Stimulated activated CD8-positive, alpha-beta memory T cell treated with anti-CD3 and anti-CD28 coated beads, Interleukin-4, amount 100 ng/mL, for 1 hour (primary cell): ENCODE measurements at regions not wholly inside any gene's neighbourhood (a gene's known extent, or its start where the extent isn't known, plus 50 kb on each side); places are given as distances from the start of the nearest gene placed in this dataset.
A peak's percentile ranks its signal among the peaks of the same experiment; 100 is the strongest.

Source experiments
- DNase-seq, 2 donors: peaks; one replicate each; pipeline ENCODE4 v3.0.0-alpha.2; 2020; ENCODE audit warnings: low read depth in 2 of 2, low spot score in 1 of 2

DNA sequence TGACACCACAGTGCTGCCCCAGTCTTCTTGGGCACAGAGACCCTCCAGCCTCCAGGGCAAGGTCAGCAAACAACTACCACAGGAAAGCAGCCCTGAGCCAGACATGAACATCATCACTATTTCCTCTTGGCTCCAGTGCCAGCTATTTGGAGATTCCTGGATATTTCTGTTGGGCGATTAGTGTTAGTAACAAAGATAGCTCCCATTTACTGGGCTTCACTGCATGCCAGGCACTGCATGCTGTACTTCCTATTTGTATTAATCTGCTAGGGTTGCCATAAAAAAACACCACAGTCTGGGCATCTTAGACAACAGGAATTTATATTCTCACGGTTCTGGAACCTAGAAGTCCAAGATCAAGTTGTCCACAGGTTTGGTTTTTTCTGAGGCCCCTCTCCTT, 255.1 kb upstream of the STT3B start:
- DNase-seq = no peak

DNA sequence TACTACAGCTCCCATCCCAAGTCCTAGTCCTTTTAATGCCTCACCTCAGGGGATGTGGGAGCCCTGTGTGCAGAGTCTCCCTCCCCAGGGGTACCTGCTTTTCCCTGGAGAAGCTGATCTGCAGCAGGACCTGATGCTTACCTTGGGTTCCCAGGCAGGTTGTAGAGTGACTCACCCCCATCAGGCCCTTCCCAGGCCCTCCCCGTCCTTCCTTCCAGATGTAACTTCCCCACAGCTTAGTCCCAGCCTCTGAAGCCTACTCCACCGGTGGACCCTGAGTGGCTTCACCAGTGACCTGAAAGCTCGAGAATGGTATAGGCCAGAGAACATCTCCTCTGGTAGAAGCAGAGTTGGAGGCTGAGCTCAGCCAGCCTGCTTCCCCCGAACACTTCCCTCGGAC, 254.2 kb upstream of the STT3B start:
- DNase-seq = no peak

DNA sequence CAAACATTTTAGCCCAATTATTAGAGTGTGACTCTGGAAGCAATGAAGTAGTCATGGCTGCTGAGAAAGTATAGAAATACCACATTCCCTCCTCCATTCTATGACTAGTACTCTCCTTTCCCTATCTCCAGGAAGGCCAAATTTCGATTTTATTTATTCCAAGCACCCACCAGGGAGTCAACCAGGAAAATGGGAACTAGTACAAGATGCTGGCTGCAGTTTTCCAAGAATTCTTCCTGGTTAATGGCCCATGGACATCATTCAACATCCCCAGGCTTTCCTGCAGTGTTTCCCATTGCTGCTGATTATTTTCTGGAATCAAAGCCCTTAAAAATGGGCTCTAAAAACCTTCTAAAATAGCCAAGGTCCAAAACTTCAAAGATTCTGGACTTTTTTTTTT, 247.9 kb upstream of the STT3B start:
- no peak for DNase-seq

DNA sequence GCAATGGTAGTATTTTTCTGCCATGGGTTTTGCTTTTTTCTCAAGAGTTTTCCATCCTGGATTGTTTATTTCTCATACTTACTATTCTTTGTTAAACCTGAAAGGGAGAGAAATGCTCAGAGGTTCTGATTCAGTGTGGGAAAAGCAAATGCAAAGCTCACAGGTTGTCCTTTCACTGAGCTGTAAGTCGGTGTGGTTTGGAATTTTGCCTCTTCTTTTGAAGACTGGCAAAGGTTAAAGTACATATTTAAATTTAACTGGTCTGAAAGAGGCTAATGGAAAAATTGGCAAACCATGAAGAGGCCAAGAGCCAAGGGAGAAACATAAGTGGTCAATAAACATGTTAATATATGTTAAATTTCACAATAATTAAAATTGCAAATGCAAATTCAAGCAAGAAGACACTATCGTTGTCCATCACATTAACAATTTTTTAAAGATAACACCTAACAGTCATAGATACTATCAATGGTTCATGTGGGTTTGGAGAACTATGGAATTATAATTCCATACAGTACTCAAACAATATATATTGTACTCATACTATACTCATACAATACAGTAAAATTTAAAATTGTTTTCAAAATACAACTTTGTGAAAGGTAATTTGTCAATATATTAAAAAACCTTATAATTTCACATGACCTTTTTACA, 246.8 kb upstream of the STT3B start:
- no peak for DNase-seq

DNA sequence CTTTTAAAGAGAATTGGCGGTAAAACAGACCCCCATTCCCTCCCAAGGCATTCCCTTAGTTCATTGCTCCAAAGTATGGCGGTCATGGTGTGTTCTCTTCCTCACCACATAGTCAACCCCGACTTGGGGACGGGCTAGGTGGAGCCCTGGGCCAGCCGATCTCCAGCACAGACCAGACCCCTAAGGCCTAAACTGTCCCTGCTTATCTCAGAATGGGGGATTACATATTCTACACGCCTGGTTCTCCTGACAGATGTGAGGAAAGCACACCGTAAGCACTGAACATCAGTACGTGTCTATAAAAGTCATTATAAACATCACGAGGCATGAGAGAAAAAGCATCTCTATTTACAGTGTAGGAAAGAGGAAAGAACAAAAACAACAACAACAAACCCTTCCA, 244.5 kb upstream of the STT3B start:
- DNase-seq = no peak

DNA sequence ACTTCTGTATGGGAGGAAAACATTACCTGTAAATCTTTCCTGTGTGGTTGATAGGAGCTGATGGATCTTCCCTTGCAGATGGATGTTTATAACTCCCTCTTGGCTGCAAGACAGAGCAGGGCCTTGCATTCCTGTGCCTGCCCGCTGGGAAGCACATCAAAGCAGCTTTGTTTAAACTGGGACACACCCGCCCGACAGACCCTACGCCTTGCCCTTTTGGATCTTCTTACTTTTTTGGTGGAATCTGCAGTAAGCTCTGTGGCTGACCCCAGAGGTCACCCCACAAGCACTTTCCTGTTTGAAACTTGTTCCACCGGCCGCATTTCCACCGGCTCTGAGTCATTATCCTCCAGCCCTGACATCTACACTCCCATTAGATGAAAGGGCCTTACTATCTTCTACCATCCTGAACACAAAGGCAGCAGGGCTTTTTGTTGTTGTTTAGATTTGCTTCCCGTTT, 244.1 kb upstream of the STT3B start:
- DNase-seq = peak in 1 of 2 donors; percentile 9

GRCh38 chr3:31289584-31289983, 243.1 kb upstream of the STT3B start:
- DNase-seq = no peak

- DNase-seq = no peak
Measured at GRCh38 chr3:31290046-31290445, 242.7 kb upstream of the STT3B start.

DNA sequence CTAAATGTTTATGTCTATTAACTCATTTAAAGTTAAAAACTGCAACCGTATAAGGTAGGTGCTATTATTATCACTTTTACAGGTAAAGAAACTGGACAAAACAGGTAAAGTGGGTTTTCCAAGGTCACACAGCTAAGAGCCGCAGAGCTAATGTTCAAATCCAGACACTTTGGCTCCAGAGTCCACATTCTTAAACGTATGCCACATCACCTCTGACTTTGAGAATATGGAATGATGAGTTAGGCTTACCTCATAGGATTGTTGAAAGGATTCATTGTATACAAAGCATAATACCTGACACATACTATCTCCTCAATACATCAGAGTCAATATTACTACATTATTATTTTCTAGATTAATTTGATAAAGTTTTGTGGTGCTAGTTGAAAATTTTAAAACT, 240.9 kb upstream of the STT3B start:
- DNase-seq = no peak

- DNase-seq = no peak
Measured at GRCh38 chr3:31294430-31295149, 238.1 kb upstream of the STT3B start.

GRCh38 chr3:31295150-31295765, 237.5 kb upstream of the STT3B start:
- DNase-seq = no peak

GRCh38 chr3:31297726-31298298, 234.9 kb upstream of the STT3B start:
- DNase-seq = no peak

DNA sequence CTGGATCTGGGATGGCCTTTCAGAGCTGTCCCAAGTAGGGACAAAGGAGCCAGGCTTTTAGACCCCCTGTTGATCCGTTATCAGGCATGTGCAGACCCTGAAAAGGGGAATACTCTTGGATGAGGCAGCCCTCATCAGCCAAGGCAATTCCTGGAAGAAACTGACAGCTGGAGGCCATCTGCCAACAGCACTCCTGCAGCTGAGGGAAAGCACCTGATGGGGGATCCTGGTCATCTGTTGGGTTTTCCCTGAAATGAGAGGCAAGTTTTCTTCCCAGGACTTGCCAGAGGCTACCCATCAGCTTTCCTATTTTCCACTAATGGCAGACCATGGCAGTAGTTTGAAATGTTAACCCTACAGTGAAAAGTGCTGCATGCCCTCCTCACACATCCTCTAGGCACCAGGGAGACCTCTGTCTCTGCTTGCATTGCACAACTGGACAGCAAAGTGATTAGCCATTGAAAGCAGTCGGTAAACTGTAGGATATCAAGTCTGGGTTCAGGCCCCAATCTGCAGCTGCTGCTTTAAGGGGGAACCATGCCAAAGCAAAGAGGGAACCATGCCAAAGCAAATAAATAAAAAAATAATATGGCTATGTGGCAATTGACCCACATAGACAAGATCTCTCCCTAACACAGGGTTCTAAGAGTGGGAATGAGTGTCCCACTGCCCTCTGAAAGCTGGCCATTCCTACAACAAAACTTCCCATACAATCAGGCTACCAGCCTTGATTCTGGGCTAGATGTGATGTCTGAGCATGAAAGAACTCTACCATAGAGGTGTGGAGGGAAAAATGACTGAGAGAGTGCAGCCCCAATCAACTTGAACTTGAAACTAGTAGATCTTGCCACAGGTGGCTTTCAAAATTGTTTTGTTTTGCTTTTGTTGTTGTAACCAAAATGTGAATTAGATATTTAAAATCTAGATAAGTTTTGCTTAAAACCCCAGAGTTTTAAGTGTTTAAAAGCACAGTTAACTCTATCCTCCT, 232.0 kb upstream of the STT3B start:
- no peak for DNase-seq

DNA sequence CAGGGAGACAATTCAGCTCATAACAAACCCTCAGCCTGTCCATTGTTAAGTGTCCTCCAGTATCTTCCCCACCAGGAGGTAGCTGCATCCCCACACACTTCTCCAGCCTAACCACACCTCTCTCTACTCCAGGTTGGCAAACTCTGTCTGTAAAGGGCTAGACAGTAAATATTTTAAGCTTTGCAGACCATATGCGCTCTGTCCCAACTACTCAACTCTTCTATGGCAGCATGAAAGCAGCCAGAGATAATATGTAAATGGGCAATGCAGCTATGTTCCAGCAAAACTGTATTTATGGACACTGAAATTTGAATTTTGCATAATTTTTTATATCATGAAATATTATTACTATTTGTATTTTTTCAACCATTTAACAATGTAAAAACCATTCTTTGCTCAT, 230.4 kb upstream of the STT3B start:
- no peak for DNase-seq

GRCh38 chr3:31305340-31305739, 227.4 kb upstream of the STT3B start:
- DNase-seq = no peak

DNA sequence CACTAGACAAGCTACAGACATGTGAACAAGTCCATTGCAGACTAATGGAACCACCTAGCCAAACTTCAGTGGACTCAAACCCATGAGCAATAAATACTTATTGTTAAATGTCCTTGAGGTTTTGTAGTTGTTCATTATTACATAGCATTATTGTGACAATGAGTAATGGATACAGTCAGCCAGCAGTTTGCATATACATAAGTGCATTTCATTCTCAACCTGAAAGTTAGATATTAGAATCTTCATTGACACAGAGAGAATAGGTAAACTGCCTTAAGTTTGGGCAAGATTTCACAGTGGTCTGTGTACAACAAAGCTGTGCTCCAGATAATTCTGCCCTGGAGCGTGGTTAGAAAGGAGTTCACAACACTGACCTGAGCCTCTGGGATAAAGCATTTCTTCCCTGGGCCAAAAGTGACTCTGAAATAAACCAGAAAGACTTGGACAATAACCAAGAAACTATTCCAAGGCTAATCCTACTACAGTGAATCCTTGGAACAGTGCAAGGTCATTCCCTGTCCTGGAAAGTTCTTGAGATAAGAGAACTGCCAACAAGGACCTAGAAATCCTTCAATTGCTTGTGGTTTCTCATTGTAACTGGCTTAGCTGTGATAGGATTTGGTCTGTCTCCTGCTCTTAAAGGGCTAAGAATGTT, 225.5 kb upstream of the STT3B start:
- DNase-seq = no peak

- DNase-seq = no peak
Measured at GRCh38 chr3:31311559-31311958, 221.2 kb upstream of the STT3B start.

- DNase-seq = no peak
Measured at GRCh38 chr3:31312400-31312799, 220.3 kb upstream of the STT3B start.

DNA sequence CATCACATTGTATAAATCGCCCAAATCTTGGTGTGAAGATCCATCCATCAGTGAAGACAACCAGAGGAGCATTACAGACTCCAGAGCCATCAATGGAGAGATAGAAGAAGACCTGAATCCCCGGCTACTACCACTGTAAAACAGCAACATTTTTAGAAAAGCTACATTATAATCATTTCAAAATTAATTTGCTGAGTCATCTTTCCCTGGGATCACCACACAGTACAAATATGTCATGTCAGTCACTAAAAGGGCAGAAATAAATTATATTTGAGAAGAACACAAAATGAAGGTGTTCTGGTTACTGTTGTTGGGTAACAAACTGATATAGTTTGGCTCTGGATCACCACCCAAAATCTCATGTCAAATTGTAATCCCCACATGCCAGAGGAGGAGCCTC, 218.5 kb upstream of the STT3B start:
- DNase-seq = no peak

DNA sequence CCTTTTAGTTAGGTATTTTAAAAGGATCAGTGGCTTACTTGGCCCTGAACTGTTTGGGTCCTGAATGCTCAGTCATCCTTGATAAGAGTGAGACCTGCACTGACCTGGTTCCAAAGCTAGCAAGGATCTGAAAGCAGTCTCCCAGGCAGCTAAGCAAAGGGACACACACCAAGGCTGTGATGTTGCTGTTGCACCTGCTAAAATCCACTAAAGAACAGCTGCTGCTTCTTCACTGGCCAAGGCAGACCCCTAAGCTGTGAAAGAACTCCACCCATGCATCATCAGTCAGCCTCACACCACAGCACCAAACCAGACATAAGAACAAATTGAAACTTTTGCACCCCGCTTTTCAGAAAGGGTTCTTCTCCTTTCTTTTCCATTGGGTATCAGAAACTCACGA, 213.4 kb upstream of the STT3B start:
- DNase-seq = no peak
